GM19240 (cell line): ENCODE measurements at regions not wholly inside any gene's neighbourhood (a gene's known extent, or its start where the extent isn't known, plus 50 kb on each side); places are given as distances from the start of the nearest gene placed in this dataset.

Source experiments
- DNase-seq: peaks from one replicate; pipeline ENCODE4 v3.0.0; 2011; ENCODE audit warnings: low spot score; ENCODE audit not compliant: insufficient read length

GRCh38 chr11:19595840-19596751, 116.5 kb upstream of the NAV2 start:
- no peak for DNase-seq

DNA sequence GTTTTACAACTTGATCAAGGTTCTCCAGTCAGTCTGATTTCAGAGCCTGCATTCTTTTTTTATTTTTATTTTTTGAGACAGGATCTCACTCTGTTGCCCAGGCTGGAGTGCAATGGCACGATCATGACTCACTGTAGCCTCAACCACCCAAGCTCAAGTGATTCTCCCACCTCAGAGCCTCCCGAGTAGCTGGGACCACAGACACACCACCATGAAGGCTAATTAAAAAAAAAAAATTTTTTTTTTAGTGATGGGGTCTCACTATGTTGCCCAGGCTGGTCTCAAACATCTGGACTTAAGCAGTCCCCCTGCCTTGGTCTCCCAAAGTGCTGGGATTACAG, 117.2 kb upstream of the NAV2 start:
- no peak for DNase-seq

DNA sequence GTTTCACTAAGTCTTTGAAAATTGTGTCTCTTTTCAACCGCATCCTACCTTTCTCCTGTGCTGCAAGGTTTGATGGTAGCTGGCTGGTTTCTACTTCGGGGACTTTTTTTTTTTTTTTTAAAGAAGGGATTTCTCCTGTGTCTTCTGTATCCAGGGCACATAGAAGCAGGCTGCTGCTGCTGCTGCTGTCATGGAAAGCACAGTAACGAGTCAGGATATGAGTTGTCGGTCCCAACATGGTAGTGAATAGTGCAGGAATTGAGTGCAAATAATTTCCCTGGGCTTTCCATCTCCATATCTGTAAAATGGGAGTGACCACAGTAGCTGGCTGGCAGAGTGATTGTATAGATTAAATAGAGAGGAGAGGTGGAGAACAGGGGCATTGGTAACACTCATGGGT, 118.3 kb upstream of the NAV2 start:
- no peak for DNase-seq

DNA sequence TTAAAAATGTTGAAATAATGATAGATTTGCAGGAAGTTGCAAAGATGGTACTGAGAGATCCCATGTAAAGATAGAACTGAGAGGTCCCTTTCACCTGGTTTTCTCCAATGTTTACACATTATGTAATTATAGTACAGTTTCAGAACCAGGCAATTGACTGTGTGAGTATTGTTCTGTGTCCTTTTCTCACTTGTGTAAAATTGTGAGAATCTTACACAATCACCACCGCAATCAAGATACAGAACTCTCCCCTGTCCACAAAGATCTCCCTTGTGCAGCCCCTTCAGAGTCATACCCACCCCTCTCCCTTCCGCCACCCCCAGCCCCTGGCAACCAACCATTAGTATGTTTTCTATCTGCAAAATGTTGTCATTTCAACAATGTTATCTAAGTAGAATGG, 119.8 kb upstream of the NAV2 start:
- DNase-seq, result no peak

GRCh38 chr11:19589567-19590260, 122.9 kb upstream of the NAV2 start:
- DNase-seq, result no peak

GRCh38 chr11:19587979-19588378, 124.7 kb upstream of the NAV2 start:
- no peak for DNase-seq

GRCh38 chr11:19580646-19581045, 132.0 kb upstream of the NAV2 start:
- DNase-seq, result no peak

GRCh38 chr11:19579957-19580356, 132.7 kb upstream of the NAV2 start:
- DNase-seq, result no peak

DNA sequence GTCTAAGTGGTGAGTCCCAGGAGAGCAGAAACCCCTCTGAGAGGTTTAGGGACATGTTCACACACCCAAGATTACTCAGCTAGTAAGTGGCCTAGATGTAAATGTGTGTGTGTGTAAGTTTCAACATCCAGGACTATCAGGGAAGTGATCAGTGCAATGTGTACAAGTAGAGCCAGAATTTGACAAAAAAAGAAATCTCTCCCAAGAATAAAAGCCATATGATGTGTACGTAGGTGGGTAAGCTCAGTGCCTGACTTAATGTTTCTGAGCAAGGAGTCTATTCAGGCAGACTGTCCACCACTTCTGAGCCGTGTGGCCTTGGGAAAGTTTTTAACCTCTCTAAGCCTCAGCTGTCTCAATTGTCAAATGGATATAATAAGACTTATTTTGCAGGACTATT, 133.8 kb upstream of the NAV2 start:
- no peak for DNase-seq

DNA sequence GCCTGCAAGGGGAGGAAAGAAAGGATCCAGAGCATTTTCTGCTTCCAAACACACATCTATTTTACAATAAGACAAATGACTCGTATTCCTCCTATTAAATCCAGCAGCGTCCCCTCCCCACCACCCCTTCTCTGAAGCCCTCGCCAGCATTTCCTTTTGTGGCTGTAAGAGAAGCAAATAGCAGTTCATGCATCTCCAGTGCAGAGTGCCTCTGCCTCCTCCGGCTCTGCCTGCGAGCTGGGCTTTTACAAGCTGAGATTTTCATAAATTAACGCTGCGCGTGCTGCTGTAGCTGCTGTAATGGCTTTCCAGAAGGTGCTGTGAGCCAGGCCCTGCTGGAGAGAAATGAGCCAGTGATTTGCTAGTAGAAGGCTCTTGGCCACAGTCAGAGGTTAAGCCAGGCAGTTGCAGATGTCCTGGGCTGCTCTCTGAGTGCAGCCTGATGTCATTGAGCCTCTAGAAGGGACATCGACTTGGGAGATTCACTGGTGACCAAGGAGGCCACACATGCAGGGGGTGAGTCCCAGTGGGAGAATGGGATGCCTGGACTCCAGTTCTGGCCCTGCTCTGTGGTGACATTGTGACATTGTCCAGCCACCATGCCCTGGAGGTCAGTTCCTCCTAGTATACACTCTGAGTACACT, 134.5 kb upstream of the NAV2 start:
- no peak for DNase-seq

DNA sequence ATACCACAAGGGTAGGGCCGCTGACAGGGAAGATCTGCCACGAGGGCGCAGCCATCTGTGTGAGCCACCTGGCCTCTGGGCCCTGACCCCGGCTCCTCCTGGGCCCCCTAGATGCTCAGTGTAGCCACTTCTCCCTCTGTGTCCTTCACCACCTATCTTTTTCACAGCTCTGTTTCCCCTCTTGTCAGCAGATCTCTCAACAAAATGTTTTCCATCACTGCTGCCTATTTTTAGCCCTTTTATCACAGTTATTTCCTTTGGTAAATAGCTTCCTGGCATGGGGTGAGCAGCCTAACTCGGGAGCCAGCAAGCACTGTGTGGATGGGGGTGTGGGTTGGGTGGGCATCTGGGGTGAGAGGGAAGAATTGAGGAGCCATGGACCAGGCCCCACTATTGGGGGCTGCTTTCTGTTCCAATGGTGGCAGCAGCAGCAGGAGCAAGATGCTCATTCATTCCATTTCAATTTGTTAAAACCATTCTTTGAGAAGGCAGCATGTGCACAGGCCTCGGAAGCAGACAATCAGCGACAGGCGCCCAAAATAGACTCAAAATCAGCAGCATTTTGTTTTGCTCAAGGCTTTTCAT, 135.2 kb upstream of the NAV2 start:
- DNase-seq, result no peak

DNA sequence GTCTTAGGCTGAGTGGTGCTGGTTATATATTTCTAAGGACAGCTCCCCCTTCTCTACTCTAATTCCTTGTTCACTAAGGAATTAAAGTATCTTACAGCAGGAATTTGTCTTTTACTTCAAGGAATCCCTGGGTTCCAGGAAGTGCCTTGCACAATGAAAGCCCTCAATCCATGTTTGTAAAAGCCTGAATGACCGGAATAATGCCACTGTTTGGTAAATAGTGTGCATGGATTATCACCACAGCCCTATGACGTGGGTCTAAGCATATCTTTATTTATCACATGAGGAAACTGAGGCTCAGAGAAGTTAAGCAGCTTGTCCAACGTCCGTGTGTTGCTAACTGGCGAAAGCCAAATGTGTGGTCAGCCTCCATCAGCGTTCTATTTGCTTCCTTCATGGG, 135.7 kb upstream of the NAV2 start:
- no peak for DNase-seq

GRCh38 chr11:19576054-19576453, 136.6 kb upstream of the NAV2 start:
- DNase-seq, result no peak

- DNase-seq, result no peak
These were observed 137.7 kb upstream of the NAV2 start for GRCh38 chr11:19574916-19575315.

DNA sequence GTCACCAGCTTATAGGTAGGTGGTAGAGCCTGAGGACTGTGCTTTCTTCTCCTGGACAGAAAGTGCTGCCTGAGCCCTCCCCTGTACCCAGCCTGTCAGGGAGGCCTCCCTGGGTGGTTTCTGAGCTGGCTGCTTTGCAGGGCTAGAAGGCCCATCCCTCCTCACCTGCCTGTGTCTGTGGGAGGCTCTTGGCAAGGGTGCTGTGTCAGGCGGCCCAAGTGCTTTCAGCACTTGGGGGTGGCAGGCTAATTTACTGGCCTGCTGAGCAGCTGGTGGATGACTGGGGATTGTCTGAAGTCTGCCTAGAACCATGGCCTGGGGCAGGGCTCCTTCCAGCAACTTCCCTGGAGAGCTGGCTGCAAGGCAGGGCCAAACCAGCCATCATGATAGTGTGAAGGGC, 139.0 kb upstream of the NAV2 start:
- DNase-seq, result no peak

DNA sequence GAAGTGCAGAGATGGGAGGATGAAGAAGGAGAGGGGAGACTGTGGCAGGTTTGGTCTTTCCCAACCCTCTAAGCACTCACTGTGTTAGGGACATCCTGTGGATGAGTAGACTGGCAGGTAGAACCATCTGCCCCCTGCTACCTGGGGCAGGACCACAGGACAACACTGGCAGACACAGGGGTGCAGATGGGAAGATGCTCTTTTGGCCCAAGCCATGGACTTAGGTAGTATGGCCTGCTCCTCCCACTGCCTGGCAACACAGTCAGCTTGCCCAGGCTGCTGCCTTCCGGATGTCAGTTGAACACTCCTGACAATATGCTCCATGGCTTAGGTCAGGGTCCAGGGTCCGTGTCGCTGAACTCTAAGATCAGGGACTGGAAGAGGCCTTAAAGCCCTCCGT, 140.7 kb upstream of the NAV2 start:
- DNase-seq, result no peak

DNA sequence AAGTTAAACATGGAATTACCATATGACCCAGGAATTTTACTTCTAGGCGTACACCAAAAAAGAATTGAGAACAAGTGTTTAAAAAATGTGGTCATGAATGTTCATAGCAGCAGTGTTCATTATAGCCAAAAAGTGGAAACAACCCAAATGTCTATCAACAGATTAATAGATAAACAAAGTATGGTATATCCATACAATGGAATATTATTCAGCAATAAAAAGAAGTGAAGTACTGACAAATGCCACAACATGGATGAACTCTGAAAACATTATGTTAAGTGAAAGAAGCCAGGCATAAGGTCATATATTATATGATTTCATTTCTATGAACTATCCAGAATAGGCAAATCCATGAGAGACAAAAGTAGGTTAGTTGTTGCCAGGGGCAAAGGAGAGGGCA, 141.7 kb upstream of the NAV2 start:
- DNase-seq, result no peak

DNA sequence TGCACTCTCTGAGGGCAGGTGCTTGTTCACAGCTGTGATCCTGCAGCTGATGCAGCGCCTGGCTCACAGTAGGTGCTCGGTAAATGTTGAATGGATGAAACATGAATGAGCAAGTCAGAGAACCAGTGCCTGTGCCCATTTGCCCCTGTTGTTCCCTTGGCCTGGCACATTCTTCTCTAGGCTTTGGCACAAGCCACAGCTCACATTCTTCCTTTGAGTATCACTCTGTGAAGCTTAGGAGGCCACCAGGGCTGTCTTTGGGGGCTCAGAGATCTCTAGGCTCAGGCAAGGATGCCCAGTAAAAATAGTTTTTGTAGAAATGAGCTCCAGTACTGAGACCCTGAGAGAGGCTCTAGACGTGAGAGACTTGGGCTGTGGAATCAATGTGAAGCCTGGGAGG, 144.6 kb upstream of the NAV2 start:
- DNase-seq, result no peak

DNA sequence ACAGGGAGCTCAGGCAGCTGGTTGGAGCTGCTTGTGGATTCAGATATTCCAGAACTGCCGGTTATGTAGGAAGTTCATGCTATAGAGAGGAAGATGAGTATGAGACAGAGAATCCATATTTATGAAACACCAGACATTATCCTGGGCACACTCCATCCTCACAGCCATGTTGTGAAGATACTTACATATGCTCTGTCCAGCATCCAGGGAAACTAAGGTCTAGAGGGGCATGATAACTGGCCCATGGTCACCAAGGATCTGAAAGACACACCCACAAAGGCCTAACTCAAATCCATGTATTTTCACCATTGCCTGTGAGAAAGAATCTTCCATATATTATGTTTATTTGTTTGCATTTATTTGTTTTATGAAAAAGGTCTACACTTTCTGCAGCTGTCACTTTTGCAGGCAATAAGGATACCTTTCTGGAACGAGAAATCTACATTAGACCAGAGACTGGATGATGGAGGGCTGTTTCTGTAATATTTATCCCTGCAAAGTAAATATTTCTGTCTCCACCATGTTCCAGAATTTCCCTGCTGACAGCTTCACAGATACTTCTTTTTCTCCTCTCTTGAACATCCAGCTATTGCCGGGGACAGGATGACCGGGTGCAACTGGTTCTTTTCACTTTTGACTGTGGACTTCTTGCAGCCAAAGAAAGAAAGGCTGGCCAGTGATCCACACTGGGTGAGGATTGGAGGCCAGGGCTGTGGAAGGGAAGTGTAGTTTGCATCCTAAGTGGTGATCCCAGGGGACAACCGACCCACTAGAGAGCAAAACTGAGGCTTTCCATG, 145.9 kb upstream of the NAV2 start:
- DNase-seq, result no peak

- DNase-seq, result no peak
These were observed 147.0 kb upstream of the NAV2 start for GRCh38 chr11:19565639-19566038.

DNA sequence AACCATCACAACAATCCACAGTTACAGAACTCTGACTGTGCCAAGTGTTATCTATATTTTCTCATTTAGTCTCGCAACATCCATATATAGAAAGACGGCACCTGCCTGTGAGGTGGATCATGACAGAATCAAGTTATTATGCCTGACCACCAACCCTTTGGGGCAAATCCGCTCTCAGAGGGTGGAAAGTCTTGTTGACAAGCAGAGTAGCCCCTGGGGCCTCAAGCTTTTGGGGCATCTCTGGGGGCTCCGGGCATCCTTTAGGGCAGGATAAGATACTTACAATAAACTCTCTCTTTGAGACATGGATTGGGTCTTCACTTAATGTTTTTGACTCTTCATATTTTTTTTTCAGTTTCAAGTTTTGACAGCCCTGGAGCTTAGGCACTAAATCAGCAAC, 150.5 kb upstream of the NAV2 start:
- DNase-seq, result no peak
